SK-N-SH treated with all-trans-retinoic acid at 6 μM for 48 hours (cell line): ENCODE measurements at regions not wholly inside any gene's neighbourhood (a gene's known extent, or its start where the extent isn't known, plus 50 kb on each side); places are given as distances from the start of the nearest gene placed in this dataset.

Experiments used
- ARNTL ChIP-seq: fragments of 450-650 bp; formaldehyde crosslinking; IDR thresholded peaks from 2 replicates; pipeline ENCODE4 v1.5.0; 2020; ENCODE audit warnings: low read depth, mild to moderate bottlenecking, moderate library complexity, borderline replicate concordance
- GLIS3 ChIP-seq: fragments of 250-450 bp; sonication (Bioruptor Pico); IDR thresholded peaks from 2 replicates; pipeline ENCODE4 v1.5.0; 2020; ENCODE audit warnings: mild to moderate bottlenecking, moderate library complexity
- ZFP3 ChIP-seq: fragments of 250-450 bp; sonication (Bioruptor Pico); IDR thresholded peaks from 2 replicates; pipeline ENCODE4 v1.5.0; 2020; ENCODE audit warnings: mild to moderate bottlenecking, moderate library complexity
- ZFP30 ChIP-seq: fragments of 450-650 bp; formaldehyde crosslinking; IDR thresholded peaks from 2 replicates; pipeline ENCODE4 v1.5.0; 2022; ENCODE audit warnings: mild to moderate bottlenecking, moderate library complexity
- TF ChIP-seq, protein P1 (sequence below): fragments of 250-450 bp; sonication (Bioruptor Pico); IDR thresholded peaks from 2 replicates; pipeline ENCODE4 v1.8.0; 2020; ENCODE audit warnings: mild to moderate bottlenecking, moderate library complexity, borderline replicate concordance
- TF ChIP-seq, protein P2 (sequence below): fragments of 250-450 bp; sonication (Bioruptor Pico); IDR thresholded peaks from 2 replicates; pipeline ENCODE4 v1.5.1; 2021; ENCODE audit warnings: mild to moderate bottlenecking, moderate library complexity

DNA sequence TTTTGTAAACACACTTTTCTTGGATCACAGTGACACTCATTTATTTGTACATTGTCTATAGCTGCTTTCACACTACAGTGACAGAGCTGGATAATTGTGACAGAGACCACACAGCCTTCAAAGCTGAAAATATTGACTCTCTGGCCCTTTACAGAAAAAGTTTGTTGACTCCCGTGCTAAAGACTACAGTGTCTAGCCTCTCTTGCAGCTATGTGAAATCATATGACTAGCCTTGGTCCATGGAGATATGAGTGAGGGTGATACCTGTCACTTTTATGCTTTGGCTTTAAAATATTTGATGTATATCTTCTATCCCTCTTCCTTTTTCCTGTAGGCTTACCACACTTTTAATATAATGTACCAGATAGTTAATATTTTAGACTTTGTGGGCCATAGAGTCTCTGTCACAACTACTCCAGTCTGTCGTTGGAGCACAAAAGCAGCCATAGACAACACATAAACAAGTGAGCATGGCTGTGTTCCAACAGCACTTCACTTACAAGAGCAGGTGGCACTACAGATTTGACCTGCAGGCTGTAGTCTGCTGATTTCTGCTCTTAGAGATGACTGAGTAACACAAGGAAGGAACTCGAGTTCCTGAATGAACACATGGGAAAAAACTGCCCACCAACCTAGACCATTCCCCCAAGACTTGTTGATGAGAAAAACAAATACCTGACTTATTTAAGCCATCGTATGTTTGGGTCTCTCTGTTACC is 73.5 kb upstream of the ANKRD55 start:
- TF ChIP-seq ZFP30 (CRISPR knock-in tag): no peak
- TF ChIP-seq, protein P1, sequence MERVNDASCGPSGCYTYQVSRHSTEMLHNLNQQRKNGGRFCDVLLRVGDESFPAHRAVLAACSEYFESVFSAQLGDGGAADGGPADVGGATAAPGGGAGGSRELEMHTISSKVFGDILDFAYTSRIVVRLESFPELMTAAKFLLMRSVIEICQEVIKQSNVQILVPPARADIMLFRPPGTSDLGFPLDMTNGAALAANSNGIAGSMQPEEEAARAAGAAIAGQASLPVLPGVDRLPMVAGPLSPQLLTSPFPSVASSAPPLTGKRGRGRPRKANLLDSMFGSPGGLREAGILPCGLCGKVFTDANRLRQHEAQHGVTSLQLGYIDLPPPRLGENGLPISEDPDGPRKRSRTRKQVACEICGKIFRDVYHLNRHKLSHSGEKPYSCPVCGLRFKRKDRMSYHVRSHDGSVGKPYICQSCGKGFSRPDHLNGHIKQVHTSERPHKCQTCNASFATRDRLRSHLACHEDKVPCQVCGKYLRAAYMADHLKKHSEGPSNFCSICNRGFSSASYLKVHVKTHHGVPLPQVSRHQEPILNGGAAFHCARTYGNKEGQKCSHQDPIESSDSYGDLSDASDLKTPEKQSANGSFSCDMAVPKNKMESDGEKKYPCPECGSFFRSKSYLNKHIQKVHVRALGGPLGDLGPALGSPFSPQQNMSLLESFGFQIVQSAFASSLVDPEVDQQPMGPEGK: no peak
- TF ChIP-seq GLIS3 (CRISPR knock-in tag): no peak
- no peak for TF ChIP-seq ZFP3 (CRISPR knock-in tag)
- TF ChIP-seq, protein P2, sequence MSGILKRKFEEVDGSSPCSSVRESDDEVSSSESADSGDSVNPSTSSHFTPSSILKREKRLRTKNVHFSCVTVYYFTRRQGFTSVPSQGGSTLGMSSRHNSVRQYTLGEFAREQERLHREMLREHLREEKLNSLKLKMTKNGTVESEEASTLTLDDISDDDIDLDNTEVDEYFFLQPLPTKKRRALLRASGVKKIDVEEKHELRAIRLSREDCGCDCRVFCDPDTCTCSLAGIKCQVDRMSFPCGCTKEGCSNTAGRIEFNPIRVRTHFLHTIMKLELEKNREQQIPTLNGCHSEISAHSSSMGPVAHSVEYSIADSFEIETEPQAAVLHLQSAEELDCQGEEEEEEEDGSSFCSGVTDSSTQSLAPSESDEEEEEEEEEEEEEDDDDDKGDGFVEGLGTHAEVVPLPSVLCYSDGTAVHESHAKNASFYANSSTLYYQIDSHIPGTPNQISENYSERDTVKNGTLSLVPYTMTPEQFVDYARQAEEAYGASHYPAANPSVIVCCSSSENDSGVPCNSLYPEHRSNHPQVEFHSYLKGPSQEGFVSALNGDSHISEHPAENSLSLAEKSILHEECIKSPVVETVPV (CRISPR knock-in tag): no peak
- TF ChIP-seq ARNTL (CRISPR knock-in tag): no peak
